HG03025 (cell line): ENCODE measurements at regions not wholly inside any gene's neighbourhood (a gene's known extent, or its start where the extent isn't known, plus 50 kb on each side); places are given as distances from the start of the nearest gene placed in this dataset.

Source experiments
- ATAC-seq: cut with Tn5 transposase; IDR thresholded peaks from one replicate; pipeline ENCODE4 v1.9.1; 2021; ENCODE audit warnings: mild to moderate bottlenecking, moderate library complexity; ENCODE audit not compliant: unreplicated experiment, low FRiP score

GRCh38 chr1:112790920-112791722, 76.0 kb upstream of the PPM1J start:
- no peak for ATAC-seq

GRCh38 chr1:112788561-112788960, 73.4 kb upstream of the PPM1J start:
- no peak for ATAC-seq

GRCh38 chr1:112788054-112788453, 72.9 kb upstream of the PPM1J start:
- no peak for ATAC-seq

- ATAC-seq: no peak
Observed at GRCh38 chr1:112783059-112783458, 67.9 kb upstream of the PPM1J start.

GRCh38 chr1:112779665-112780526, 64.8 kb upstream of the PPM1J start:
- no peak for ATAC-seq

- no peak for ATAC-seq
Observed at GRCh38 chr1:112778137-112778536, 63.0 kb upstream of the PPM1J start.

- ATAC-seq: no peak
Observed at GRCh38 chr1:112776688-112777087, 61.6 kb upstream of the PPM1J start.

GRCh38 chr1:112772781-112773180, 57.6 kb upstream of the PPM1J start:
- no peak for ATAC-seq

- ATAC-seq: no peak
Observed at GRCh38 chr1:112770724-112771123, 55.6 kb upstream of the PPM1J start.

- ATAC-seq: no peak
Observed at GRCh38 chr1:112769611-112770010, 54.5 kb upstream of the PPM1J start.

GRCh38 chr1:112767646-112768045, 52.5 kb upstream of the PPM1J start:
- no peak for ATAC-seq
